NCI-H146 treated with DMSO at 0.1 percent for 48 hours (cell line): ENCODE measurements at regions not wholly inside any gene's neighbourhood (a gene's known extent, or its start where the extent isn't known, plus 50 kb on each side); places are given as distances from the start of the nearest gene placed in this dataset.
A peak's percentile ranks its signal among the peaks of the same experiment; 100 is the strongest.

Source experiments
- DNase-seq: peaks from one replicate; lab custom pipeline; 2025; ENCODE audit not compliant: unreplicated experiment; lab: John Stamatoyannopoulos, UW

- DNase-seq = no peak
Measured at GRCh38 chr6:156564807-156565149, 212.4 kb upstream of the ARID1B start.

- DNase-seq = peak; percentile 66
Measured at GRCh38 chr6:156564127-156564806, 212.9 kb upstream of the ARID1B start.

GRCh38 chr6:156563714-156564113 is 213.5 kb upstream of the ARID1B start:
- DNase-seq = peak; percentile 98

- DNase-seq = no peak
Measured at GRCh38 chr6:156562636-156563035, 214.5 kb upstream of the ARID1B start.

GRCh38 chr6:156562019-156562418 is 215.2 kb upstream of the ARID1B start:
- DNase-seq = no peak

GRCh38 chr6:156560476-156560875 is 216.7 kb upstream of the ARID1B start:
- DNase-seq = no peak

GRCh38 chr6:156559162-156559690 is 218.0 kb upstream of the ARID1B start:
- no peak for DNase-seq

GRCh38 chr6:156557911-156558259 is 219.3 kb upstream of the ARID1B start:
- no peak for DNase-seq

GRCh38 chr6:156557251-156557910 is 219.8 kb upstream of the ARID1B start:
- DNase-seq = peak; percentile 100

GRCh38 chr6:156556811-156557210 is 220.4 kb upstream of the ARID1B start:
- DNase-seq = peak; percentile 98

GRCh38 chr6:156555116-156555515 is 222.1 kb upstream of the ARID1B start:
- DNase-seq = no peak

- no peak for DNase-seq
Measured at GRCh38 chr6:156554160-156554559, 223.0 kb upstream of the ARID1B start.

- DNase-seq = no peak
Measured at GRCh38 chr6:156552849-156553248, 224.3 kb upstream of the ARID1B start.

GRCh38 chr6:156550949-156551348 is 226.2 kb upstream of the ARID1B start:
- DNase-seq = no peak

GRCh38 chr6:156545931-156546330 is 231.2 kb upstream of the ARID1B start:
- DNase-seq = no peak

GRCh38 chr6:156545021-156545420 is 232.2 kb upstream of the ARID1B start:
- no peak for DNase-seq

GRCh38 chr6:156544046-156544445 is 233.1 kb upstream of the ARID1B start:
- no peak for DNase-seq

GRCh38 chr6:156543431-156543830 is 233.7 kb upstream of the ARID1B start:
- no peak for DNase-seq

GRCh38 chr6:156538875-156539660 is 238.1 kb upstream of the ARID1B start:
- DNase-seq = peak; percentile 43

- DNase-seq = no peak
Measured at GRCh38 chr6:156534594-156534993, 242.6 kb upstream of the ARID1B start.

GRCh38 chr6:156533872-156534524 is 243.2 kb upstream of the ARID1B start:
- no peak for DNase-seq
